ENCODE measurements at regions not wholly inside any gene's neighbourhood (a gene's known extent, or its start where the extent isn't known, plus 50 kb on each side); places are given as distances from the start of the nearest gene placed in this dataset.
"Not testable (repeated sequence)": the region's sequence is repeated elsewhere in the genome, so short reads cannot be mapped to it uniquely, and the experiment has no call there.

DNA sequence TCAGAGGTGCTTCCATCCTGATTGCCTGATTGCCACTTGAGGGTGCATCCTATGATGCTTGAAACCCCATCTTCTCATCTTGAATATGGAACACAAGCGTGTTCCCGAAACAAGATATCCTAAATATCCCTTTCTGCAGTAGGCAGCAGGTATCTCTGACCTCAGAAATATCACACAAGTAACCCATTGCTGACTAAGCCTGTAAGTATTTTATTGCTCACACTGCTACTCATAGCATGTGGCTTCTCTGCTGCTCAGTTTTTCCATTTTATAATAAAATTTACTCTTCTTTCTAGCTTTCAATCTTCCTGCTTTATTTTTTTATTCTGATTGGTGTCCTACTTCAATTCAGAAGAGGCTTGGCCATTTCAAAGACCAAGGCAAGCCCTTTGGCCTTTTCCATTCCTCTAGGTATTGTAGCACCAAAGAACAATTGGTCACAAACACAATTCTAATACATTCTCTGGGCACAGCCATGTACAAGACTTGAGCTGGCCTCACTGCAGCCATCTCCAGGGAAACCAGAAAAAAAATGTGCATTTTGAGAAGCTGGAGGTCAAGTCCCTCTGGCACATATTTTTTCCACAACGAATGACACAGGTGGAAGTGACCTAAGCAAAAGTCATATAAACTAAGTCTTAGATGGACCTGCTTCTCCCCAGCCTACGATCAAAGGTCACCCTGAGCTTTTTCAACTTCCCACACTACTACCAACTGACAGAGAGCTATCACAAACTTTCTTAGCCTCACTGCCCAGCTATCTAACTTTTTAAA, 107.0 kb downstream of the OR13H1 start:
- H3K4me3 ChIP-seq (ENCODE audit: low read depth, low read length): no peak overlapping the region
- TF ChIP-seq, protein P1, sequence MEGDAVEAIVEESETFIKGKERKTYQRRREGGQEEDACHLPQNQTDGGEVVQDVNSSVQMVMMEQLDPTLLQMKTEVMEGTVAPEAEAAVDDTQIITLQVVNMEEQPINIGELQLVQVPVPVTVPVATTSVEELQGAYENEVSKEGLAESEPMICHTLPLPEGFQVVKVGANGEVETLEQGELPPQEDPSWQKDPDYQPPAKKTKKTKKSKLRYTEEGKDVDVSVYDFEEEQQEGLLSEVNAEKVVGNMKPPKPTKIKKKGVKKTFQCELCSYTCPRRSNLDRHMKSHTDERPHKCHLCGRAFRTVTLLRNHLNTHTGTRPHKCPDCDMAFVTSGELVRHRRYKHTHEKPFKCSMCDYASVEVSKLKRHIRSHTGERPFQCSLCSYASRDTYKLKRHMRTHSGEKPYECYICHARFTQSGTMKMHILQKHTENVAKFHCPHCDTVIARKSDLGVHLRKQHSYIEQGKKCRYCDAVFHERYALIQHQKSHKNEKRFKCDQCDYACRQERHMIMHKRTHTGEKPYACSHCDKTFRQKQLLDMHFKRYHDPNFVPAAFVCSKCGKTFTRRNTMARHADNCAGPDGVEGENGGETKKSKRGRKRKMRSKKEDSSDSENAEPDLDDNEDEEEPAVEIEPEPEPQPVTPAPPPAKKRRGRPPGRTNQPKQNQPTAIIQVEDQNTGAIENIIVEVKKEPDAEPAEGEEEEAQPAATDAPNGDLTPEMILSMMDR (conservative IDR thresholded peaks at IDR 0.05; ENCODE audit: low read depth, low read length): no peak
- DNase-seq (ENCODE audit: low read depth): no peak

DNA sequence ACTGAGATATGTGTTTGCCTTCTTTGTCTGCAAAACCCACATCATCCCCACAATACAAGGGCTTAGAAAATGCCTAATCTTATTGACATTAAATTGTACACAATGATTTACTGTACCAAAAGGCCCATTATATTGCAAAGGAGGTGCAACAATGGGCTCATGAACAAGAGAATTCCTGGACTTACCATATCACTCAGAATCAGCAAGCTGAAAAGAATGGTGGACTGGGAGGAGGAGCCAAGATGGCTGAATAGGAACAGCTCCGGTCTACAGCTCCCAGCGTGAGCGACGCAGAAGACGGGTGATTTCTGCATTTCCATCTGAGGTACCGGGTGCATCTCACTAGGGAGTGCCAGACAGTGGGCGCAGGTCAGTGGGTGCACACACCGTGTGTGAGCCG, 119.9 kb downstream of the OR13H1 start:
- DNase-seq (ENCODE audit: low read depth); H3K4me3 ChIP-seq (ENCODE audit: low read depth, low read length): not testable (repeated sequence)

DNA sequence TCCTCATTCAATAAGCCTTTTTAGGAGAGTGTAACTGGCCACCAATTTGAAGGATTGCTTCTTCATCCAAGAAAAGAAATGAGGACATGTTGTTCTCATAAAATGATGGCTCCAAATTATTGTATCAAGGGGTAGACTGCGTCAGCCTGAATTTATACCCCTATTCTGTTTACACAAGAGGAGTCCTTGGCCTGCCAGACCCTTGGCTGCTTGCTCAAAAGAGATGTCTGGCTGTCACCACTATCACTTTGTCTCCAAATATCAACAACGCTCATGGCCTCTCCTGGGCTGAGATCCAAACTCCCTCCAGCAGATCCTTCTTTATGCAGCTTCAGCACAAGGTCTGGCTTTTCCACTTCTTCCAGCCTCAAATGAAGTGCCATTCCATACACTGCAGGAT, 127.9 kb downstream of the OR13H1 start:
- no peak for DNase-seq (ENCODE audit: low read depth)
- TF ChIP-seq, protein P1 (conservative IDR thresholded peaks at IDR 0.05; ENCODE audit: low read depth, low read length): no peak

DNA sequence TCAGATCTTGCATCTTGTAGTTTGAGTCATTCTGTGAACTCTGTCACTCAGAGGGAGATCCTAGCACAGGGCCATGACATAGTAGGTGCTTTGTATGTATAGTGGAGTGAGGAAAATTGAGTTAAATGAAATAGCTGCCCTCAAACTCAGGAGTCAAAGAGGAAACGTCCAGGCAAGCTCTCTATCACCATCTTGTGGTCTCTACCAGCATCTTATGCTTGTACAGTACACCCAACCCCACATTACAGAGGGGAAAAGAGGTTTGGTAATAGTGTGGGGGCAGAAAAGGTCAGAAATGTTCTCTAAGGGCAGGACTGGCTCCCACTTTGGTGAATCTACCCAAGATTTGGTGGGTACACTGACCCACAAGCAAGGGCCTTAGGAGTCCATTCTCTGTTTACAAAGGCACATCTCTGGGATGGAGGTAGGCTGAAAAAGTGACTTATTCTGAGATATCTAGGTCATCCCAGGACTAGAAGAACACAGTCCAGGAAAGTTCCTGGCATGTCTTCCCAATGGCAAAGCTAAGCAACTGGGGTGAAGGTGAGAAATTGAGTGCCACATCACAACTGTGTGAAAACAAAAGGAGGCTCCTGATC, 131.8 kb downstream of the OR13H1 start:
- H3K4me3 ChIP-seq (ENCODE audit: low read depth, low read length): no peak overlapping the region
- TF ChIP-seq, protein P1 (conservative IDR thresholded peaks at IDR 0.05; ENCODE audit: low read depth, low read length): peak; percentile 59
- no peak for DNase-seq (ENCODE audit: low read depth)

More for the DNA sequence above, 127.9 kb downstream of the OR13H1 start:
- H3K4me3 ChIP-seq (ENCODE audit: low read depth, low read length): no peak overlapping the region

DNA sequence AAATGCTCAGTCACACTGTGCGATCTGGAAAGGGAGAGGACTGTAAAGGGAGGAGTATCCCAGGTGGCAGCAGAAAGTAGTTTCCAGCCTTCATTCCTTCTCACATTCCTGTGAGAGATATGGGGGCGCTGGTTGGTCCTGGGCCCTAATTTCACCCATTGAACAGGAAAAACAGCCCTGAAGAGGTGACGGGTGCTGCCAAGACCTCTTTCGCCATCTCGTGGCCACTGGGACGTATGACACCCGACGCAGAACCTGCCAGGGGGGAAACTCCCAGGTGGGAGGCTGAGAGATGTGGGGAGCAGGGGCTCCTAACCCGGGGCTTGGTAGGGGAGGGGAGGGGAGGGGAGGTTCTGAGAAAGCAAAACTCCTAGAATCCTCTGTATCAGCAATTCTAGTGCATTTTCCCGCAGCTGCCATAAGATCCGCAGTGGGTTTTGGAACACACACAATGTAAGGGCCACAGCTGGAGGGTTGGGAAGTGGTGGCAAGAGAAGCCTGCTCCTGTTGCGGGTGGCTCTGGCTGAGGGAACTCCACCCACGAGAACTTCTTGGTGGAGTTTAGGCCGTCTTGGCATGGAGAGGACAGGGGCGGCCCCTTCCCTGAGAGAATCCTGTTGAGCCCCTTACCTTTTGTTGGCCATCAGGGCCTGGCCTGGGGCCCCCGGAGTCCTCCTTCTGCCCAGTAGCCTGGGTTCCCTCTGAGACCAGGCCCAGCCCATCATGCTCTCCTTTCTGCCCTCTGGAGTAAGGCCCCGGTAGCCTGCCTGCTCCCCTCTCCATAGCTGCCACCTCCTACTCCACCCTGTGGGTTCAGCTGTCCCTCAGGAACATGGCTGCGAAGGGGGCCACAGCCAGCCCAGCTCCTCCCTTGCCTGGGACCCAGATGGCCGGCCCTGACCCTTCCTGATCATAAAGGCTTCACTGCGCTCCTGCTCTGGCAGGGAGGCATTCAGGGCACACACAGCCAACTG, 134.1 kb downstream of the OR13H1 start:
- H3K4me3 ChIP-seq (ENCODE audit: low read depth, low read length): no peak overlapping the region
- TF ChIP-seq, protein P1 (conservative IDR thresholded peaks at IDR 0.05; ENCODE audit: low read depth, low read length): peak; percentile 59
- no peak for DNase-seq (ENCODE audit: low read depth)

DNA sequence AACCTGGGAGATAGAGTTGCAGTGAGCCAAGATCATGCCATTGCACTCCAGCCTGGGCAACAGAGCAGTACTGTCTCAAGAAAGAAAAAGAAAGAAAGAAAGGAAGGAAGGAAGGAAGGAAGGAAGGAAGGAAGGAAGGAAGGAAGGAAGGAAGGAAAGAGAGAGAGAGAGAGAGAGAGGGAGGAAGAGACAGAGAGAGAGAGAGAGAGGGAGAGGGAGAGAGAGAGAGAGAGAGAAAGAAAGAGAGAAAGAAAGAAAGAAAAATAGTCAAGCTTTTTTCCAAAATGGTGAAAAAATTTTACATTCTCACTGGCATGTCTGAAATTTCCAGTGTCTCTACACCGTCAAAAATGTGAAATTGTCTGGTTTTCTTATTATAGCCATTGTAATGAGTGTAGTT, 138.9 kb downstream of the OR13H1 start:
- not testable (repeated sequence) for H3K4me3 ChIP-seq (ENCODE audit: low read depth, low read length); DNase-seq (ENCODE audit: low read depth)

DNA sequence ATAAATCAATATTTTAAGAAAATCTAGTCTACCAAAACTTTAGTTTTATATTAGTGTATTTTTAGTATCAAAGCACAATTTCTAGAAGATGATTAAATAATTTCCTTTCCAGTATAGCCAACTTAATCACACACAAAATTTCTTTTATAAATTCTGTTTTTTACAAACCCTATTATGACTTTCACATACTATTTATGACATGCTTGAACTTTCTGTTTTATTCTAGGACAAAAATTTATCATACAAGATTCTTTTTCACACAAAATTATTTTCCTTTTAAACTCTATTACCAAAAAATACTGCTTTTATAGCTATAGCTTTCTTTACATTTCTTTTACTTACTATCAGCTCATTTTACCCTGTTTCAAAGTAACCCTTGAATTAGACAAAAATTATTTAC, 149.5 kb downstream of the OR13H1 start:
- TF ChIP-seq, protein P1 (conservative IDR thresholded peaks at IDR 0.05; ENCODE audit: low read depth, low read length): no peak
- no peak for DNase-seq (ENCODE audit: low read depth)
- no peak overlapping the region for H3K4me3 ChIP-seq (ENCODE audit: low read depth, low read length)

DNA sequence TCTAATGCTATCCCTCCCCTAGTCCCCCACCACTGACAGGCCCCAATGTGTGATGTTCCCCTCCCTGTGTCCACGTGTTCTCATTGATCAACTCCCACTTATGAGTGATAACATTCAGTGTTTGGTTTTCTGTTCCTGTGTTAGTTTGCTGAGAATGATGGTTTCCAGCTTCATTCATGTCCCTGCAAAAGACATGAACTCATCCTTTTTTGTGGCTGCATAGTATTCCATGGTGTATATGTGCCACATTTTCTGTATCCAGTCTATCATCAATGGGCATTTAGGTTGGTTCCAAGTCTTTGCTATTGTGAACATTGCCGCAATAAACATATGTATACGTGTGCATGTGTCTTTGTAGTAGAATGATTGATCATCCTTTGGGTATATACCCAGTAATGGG, 153.1 kb downstream of the OR13H1 start:
- DNase-seq (ENCODE audit: low read depth); H3K4me3 ChIP-seq (ENCODE audit: low read depth, low read length): not testable (repeated sequence)

Data from epithelial cell of proximal tubule (primary cell).